ES-I3 (cell line): ENCODE measurements at regions not wholly inside any gene's neighbourhood (a gene's known extent, or its start where the extent isn't known, plus 50 kb on each side); places are given as distances from the start of the nearest gene placed in this dataset.

ENCODE experiments used
- H3K36me3 ChIP-seq: 2 replicates; pipeline ENCODE4 v1.6.1; 2013; ENCODE audit warnings: mild to moderate bottlenecking, low read length, control low read depth, moderate library complexity; ENCODE audit not compliant: insufficient read depth
- H3K4me1 ChIP-seq: 2 replicates; pipeline ENCODE4 v1.6.1; 2013; ENCODE audit warnings: mild to moderate bottlenecking, control low read depth, low read length; ENCODE audit not compliant: insufficient read depth
- H3K9ac ChIP-seq: 2 replicates; pipeline ENCODE4 v1.6.1; 2013; ENCODE audit warnings: low read depth, mild to moderate bottlenecking, low read length, moderate library complexity
- H3K9me3 ChIP-seq: 2 replicates; pipeline ENCODE4 v1.6.1; 2013; ENCODE audit warnings: mild to moderate bottlenecking, low read length, moderate library complexity; ENCODE audit not compliant: control insufficient read depth, insufficient read depth

DNA sequence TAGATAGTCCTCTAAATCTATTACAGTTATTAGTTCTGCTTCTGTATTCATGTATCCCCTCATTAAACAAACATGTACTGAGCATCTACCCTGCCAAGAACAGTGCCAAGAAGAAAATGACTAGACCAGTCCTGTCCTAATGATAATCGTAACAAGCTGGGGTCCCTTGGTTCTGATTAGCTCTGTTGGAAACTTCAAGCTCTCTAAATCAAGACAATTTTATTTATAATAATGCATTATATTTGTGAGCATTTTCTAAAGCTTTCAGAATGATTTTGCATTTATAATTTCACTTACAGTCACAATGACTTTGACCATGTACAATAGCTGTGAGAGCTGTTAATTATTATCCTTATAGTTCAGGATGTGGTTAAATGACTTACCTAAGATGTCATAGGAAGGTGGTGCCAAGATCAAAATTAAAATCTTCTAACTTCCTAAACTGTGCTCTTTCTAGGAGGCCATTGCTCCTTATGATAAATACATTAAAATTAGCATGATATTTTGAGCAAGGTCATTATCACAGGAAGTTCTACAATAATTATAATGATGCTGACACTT is 336.5 kb upstream of the SLC39A10 start:
- no peaks in the 10 kb centered on the region for H3K4me1 ChIP-seq
- no peak overlapping the region for H3K9ac ChIP-seq
- H3K36me3 ChIP-seq, result no peaks in the 10 kb centered on the region
- H3K9me3 ChIP-seq, result no peaks in the 10 kb centered on the region

DNA sequence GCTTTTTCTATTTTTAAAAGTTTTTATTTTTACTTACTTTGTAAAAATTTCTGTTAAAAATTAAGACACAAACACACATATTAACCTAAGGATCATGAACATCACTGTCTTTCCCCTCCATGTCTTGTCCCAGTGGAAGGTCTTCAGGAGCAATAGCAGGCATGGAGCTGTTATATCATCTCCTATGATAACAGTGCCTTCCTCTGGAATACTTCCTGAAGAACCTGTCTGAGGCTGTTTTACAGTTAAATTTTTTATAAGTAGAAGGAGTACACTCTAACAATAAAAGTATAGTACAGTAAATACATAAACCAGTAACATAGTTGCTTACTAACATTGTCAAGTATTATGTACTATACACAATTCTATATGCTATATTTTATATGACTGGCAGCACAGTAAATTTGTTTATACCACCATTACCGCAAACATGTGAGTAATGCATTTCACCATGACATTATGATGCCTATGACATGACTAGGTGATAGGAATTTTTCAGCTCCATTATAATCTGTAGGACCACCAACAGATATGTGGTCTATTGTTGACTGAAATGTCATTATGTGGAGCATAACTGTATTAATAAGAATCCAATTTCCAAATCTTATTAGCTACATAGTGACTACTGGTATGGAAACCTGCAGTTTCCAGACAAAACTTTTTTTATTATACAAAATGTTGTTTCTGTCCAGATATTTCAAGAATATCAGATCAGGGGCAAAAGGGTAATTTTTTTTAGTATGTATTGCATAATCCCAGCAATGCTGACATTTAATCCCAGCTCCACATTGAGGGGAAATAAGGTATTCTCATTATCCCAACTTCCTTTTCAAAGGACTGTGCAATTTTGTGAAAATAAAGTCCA is 337.2 kb upstream of the SLC39A10 start:
- no peaks in the 10 kb centered on the region for H3K9me3 ChIP-seq
- no peaks in the 10 kb centered on the region for H3K36me3 ChIP-seq
- H3K4me1 ChIP-seq, result no peaks in the 10 kb centered on the region
- H3K9ac ChIP-seq, result no peak overlapping the region

GRCh38 chr2:195319112-195319460 is 337.9 kb upstream of the SLC39A10 start:
- H3K4me1 ChIP-seq, result no peaks in the 10 kb centered on the region
- H3K9ac ChIP-seq, result no peak overlapping the region
- H3K9me3 ChIP-seq, result no peaks in the 10 kb centered on the region
- H3K36me3 ChIP-seq, result no peaks in the 10 kb centered on the region

DNA sequence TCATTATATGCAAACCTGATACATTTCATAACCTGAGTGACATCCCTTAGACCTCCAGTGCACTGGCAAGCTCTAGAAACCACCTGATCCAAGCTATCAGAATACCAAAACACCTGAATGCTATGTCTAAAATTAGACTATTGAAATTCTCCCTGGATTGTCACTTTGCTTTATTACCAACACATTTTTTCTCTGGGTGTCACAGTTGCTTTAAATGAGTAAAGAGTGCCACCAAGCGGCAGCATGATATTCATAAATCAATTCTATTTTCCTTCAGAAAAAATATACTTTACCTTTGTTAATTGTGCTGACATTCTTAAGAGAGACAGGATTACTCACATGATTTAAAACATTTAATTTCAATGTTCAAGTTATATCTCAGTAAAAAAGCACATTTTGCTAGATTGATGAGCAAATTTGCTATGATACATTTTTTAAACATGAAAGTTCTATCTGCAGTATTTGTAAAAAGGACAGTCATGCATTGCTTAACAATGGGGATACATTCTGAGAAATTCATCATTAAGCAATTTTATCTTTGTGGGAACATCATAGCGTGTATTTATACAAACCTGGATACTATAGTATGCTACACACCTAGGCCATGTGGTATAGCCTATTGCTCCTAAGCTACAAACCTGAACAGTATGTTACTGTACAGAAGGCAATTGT is 338.4 kb upstream of the SLC39A10 start:
- no peaks in the 10 kb centered on the region for H3K36me3 ChIP-seq
- H3K9ac ChIP-seq, result no peak overlapping the region

DNA sequence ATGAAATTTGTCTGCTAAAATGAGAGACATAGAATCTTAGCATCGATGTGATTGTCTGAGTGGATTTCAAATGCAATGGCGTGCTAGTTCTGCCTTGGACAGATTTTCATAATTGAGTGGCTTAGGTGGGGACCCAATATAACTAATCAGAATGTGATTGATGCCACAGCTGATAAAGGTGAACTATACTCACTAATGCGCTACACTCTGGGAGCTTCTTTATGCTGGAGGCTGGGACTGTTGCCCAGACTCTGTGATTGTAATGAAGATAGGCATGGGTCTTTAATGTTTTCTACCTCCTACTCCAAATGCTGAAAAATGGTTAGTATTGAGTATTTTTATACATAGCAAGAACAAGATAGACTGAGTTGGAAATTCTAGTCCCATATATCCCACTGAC is 339.5 kb upstream of the SLC39A10 start:
- no peaks in the 10 kb centered on the region for H3K9me3 ChIP-seq
- H3K36me3 ChIP-seq, result no peaks in the 10 kb centered on the region
- no peaks in the 10 kb centered on the region for H3K4me1 ChIP-seq
- no peak overlapping the region for H3K9ac ChIP-seq

More for the DNA sequence above, 338.4 kb upstream of the SLC39A10 start:
- no peaks in the 10 kb centered on the region for H3K4me1 ChIP-seq
- H3K9me3 ChIP-seq, result no peaks in the 10 kb centered on the region

DNA sequence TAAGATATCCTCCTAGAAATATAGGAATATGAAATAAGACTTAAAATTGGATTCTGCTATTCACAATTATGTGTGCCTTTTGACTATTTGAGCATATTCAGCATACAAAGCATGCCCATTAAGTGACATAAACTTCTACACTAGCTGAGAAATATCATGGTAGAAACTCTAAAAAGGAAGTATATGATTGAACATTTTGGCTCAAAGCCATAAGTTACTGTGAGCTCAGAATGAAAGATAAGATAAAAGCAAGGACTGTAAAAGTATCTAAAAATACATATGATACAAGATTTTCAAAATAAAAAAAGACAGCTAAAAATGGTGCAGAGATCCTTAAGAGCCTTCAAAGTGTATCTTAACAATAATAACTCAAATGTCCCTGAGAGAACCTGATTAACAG is 340.5 kb upstream of the SLC39A10 start:
- no peaks in the 10 kb centered on the region for H3K4me1 ChIP-seq
- no peak overlapping the region for H3K9ac ChIP-seq
- no peaks in the 10 kb centered on the region for H3K9me3 ChIP-seq
- H3K36me3 ChIP-seq, result no peaks in the 10 kb centered on the region

DNA sequence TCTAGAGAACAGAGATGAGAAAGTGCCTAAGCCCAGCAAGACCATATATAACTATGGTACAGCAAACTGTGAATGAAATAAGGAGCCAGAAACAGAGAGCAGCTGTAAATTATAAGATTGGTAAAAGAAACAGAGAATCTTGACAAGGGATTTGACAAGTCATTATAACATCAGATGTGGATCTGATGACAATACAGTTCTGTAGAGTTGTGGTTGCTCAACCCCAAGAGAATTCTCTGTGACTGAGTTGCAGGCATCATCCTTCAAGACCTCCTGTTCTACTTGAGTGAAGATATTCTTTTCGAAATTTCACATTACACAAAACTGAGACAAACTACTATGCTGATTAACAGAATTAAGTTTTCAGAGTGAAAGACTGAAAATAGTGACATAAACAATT is 343.1 kb upstream of the SLC39A10 start:
- Histone ChIP-seq H3K4me1 (no peaks in the 10 kb centered on the region), H3K9ac (no peak overlapping the region), H3K9me3 (no peaks in the 10 kb centered on the region), H3K36me3 (no peaks in the 10 kb centered on the region)

GRCh38 chr2:195312662-195313061 is 344.4 kb upstream of the SLC39A10 start:
- no peak overlapping the region for H3K9ac ChIP-seq
- H3K9me3 ChIP-seq, result no peaks in the 10 kb centered on the region
- no peaks in the 10 kb centered on the region for H3K36me3 ChIP-seq
- no peaks in the 10 kb centered on the region for H3K4me1 ChIP-seq

- no peaks in the 10 kb centered on the region for H3K36me3 ChIP-seq
- H3K4me1 ChIP-seq, result peaks cover 8% of the 10 kb centered on the region; the same call in 1 of the 2 replicates
Measured at GRCh38 chr2:195308163-195308562, 348.9 kb upstream of the SLC39A10 start.

DNA sequence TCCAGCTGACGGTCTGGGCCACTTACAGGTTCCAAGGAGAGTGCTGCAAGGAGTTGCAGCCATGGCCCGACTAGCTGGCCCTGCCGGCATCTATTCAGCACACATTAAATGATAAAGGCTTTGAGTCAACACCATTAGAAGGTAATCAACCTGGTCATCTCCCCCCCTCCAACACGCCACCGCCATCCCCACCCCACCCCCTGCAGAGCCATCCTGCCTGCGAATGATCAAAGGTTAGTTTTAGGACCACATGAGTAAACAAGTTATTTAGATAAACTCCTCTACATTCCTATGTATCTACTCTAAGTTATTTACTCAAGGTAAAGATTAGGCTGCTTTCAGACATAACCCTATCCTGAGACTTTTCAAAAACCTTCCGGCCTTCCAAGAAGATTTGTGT is 349.3 kb upstream of the SLC39A10 start:
- Histone ChIP-seq H3K36me3 (no peaks in the 10 kb centered on the region), H3K4me1 (peaks cover 8% of the 10 kb centered on the region; the same call in 1 of the 2 replicates), H3K9me3 (no peaks in the 10 kb centered on the region), H3K9ac (no peak overlapping the region)

More at GRCh38 chr2:195308163-195308562, 348.9 kb upstream of the SLC39A10 start:
- no peaks in the 10 kb centered on the region for H3K9me3 ChIP-seq
- no peak overlapping the region for H3K9ac ChIP-seq

DNA sequence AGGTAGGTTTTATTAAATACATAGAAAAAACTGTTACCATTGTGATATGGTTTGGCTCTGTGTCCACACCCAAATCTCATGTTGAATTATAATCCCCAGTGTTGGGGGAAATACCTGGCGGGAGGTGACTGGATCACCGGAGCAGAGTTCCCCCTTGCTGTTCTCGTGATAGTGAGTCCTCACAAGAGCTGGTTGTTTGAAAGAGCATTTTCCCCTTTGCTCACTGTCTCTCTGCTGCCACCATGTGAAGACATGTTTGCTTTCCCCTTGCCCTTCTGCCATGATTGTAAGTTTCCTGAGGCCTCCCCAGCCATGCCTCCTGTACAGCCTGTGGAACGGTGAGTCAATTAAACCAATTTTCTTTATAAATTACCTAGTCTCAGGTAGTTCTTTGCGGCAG is 352.7 kb upstream of the SLC39A10 start:
- Histone ChIP-seq H3K36me3 (no peaks in the 10 kb centered on the region), H3K9ac (no peak overlapping the region), H3K4me1 (peaks cover 8% of the 10 kb centered on the region; the same call in 1 of the 2 replicates), H3K9me3 (no peaks in the 10 kb centered on the region)

- Histone ChIP-seq H3K9me3 (no peaks in the 10 kb centered on the region), H3K4me1 (0 out of 2 replicates have a peak, but pooled peaks cover 3% of the 10 kb centered on the region), H3K9ac (no peak overlapping the region), H3K36me3 (no peaks in the 10 kb centered on the region)
Measured at GRCh38 chr2:195300631-195301030, 356.4 kb upstream of the SLC39A10 start.

DNA sequence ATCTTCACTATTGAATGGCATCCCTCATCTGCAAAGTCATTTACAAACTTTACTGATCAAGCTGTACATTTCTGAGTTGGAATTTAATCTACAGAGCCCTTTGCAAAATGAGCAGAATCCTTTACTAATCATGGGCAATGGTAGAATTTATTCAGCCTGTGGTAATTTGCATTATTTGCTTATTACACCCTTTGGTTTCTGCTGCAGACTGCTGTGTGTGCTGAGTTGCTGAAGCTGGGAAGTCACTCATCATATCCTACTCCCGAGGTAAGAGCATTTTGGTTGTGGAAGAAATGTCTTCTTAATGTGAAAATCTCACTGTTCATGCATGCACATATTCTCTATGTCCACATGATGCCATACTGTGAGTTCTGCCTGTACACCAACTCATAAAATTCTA is 357.4 kb upstream of the SLC39A10 start:
- H3K36me3 ChIP-seq, result no peaks in the 10 kb centered on the region
- H3K9ac ChIP-seq, result no peak overlapping the region
- H3K9me3 ChIP-seq, result no peaks in the 10 kb centered on the region
- H3K4me1 ChIP-seq, result no peaks in the 10 kb centered on the region

GRCh38 chr2:195296490-195296889 is 360.5 kb upstream of the SLC39A10 start:
- Histone ChIP-seq H3K9ac (no peak overlapping the region), H3K9me3 (no peaks in the 10 kb centered on the region), H3K4me1 (no peaks in the 10 kb centered on the region), H3K36me3 (no peaks in the 10 kb centered on the region)

DNA sequence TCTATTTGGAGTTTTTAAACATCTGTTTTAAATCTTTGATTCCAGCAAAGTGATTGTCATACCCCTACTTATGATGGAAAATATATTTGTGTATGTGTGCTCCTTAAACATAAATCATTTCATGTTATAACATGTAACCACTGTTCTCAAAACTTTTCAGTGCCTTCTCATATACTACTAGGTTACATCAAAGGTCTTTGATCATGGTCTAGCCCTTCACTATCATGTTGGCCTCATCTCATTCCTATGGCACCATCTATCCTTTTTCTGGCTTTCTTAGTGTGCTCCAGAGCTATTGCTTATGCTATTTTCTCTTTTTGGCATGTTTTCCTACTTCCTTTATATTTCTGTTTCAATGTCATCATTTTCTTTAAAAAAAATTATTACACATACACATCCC is 367.9 kb upstream of the SLC39A10 start:
- Histone ChIP-seq H3K9ac (no peak overlapping the region), H3K9me3 (no peaks in the 10 kb centered on the region), H3K4me1 (no peaks in the 10 kb centered on the region), H3K36me3 (no peaks in the 10 kb centered on the region)
